SK-N-MC (cell line): ENCODE measurements at regions not wholly inside any gene's neighbourhood (a gene's known extent, or its start where the extent isn't known, plus 50 kb on each side); places are given as distances from the start of the nearest gene placed in this dataset.

ENCODE experiments used
- DNase-seq: peaks from one replicate; pipeline ENCODE4 v3.0.0-alpha.2; 2011; ENCODE audit warnings: low read depth, low spot score
- H3K27ac ChIP-seq: fragments of 200-600 bp; sonication (generic); 2 replicates; pipeline ENCODE4 v1.5.1; 2016; ENCODE audit warnings: mixed run types
- H3K36me3 ChIP-seq: fragments of 200-600 bp; sonication (generic); 2 replicates; pipeline ENCODE4 v1.6.1; 2017; ENCODE audit warnings: antibody characterized with exemption, low read length, mixed read lengths; ENCODE audit not compliant: insufficient read depth
- H3K4me3 ChIP-seq: fragments of 200-600 bp; sonication (generic); 2 replicates; pipeline ENCODE4 v1.5.1; 2016
- H3K9ac ChIP-seq: fragments of 200-600 bp; sonication (generic); 2 replicates; pipeline ENCODE4 v1.8.0; 2017; ENCODE audit warnings: mixed run types, mixed read lengths; ENCODE audit not compliant: insufficient read length
- H3K9me3 ChIP-seq: fragments of 200-600 bp; sonication (generic); 2 replicates; pipeline ENCODE4 v1.6.1; 2017; ENCODE audit warnings: low read depth, mild to moderate bottlenecking, antibody characterized with exemption, low read length, moderate library complexity, mixed read lengths
- EZH2 ChIP-seq: fragments of 200-600 bp; sonication (generic); IDR thresholded peaks from one replicate; pipeline ENCODE4 v1.6.1; 2017; ENCODE audit warnings: antibody characterized with exemption
- FOXP2 ChIP-seq: optimal IDR thresholded peaks from 2 replicates; pipeline ENCODE3; 2011; ENCODE audit warnings: mild to moderate bottlenecking, moderate library complexity; ENCODE audit not compliant: insufficient read depth; ENCODE audit errors: extremely low read length, control extremely low read depth
- POLR2AphosphoS5 ChIP-seq: IDR thresholded peaks from 2 replicates; pipeline ENCODE4 v1.6.1; 2012; ENCODE audit warnings: mild to moderate bottlenecking, low read depth, low read length, borderline replicate concordance

DNA sequence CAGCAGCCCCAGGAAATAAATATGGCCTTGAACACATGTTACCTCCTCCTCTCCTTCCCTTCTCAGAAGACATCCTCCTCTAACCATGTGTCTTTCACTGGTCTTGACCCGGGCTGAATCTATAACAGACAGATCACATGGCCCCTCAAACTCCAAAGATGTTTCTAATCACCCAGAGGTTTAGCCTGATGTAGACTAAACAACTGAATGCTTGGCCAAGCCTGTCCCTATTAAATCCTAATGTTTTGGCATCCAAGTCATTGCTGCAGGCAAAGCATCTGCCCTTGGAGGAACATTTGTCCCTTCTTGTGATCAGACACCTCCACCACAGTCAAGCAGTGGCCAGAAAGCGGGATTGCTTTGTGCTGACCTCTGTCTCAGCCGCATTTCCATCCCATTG, 65.5 kb downstream of the ANKRD60 start:
- TF ChIP-seq POLR2AphosphoS5 (no peak), EZH2 (no peak), FOXP2 (no peak)
- no peak overlapping the region for H3K4me3 ChIP-seq
- H3K9me3 ChIP-seq, result no peaks in the 10 kb centered on the region
- no peaks in the 10 kb centered on the region for H3K36me3 ChIP-seq
- no peak for DNase-seq
- no peak overlapping the region for H3K27ac ChIP-seq
- no peak overlapping the region for H3K9ac ChIP-seq

DNA sequence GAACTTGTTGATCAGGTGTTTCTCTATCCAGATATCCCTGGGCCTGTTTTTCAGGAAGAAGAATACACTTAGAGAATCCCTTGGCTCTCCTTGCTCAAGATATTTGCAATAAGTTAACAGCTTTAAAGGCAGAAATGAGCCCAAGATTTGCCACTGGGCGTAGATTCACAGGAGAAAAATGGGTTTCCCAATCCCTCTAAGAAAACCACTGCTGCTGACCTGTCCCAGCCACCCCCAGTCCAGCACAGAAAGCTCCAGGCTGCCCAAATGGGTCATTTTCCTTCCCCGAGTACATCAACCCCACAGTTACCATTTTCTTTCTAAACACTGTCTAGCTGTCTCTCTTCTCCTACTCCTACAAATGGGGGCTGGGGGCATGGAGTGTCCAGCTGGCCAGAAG, 67.3 kb downstream of the ANKRD60 start:
- Histone ChIP-seq H3K27ac (no peak overlapping the region), H3K9ac (no peak overlapping the region), H3K4me3 (no peak overlapping the region), H3K36me3 (no peaks in the 10 kb centered on the region), H3K9me3 (no peaks in the 10 kb centered on the region)
- no peak for DNase-seq
- TF ChIP-seq POLR2AphosphoS5 (no peak), FOXP2 (no peak), EZH2 (no peak)

DNA sequence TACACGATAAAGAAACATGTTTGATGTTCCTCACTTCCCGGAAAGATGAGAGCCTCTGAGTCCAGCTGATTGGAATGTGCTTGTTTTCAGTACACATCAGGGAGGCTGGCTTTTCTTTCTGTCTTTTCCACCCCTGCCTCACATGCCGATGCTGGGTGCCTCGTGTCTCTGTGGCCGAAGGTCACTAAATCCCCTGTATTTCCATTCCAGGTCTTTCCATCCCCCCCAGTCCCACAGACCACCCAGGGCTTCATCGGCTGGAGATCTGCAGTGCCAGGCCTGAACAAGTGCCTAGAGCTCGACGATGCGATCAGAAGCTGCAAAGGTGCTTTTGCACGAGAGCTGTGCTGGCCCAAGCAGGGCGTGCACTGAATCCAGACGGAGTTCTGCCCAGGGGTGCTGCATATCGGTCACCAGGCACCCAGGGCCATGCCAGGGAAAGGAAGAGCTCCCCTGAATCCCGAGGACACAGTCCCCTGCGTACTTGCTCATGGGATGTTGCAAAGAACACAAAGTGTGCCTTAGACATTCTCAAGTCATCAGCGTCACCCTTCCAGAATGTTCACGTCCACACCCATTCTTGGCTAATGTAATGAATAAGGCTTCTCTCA, 67.9 kb downstream of the ANKRD60 start:
- no peak for TF ChIP-seq POLR2AphosphoS5
- no peak for TF ChIP-seq FOXP2
- no peak for TF ChIP-seq EZH2
- Histone ChIP-seq H3K36me3 (no peaks in the 10 kb centered on the region), H3K27ac (no peak overlapping the region), H3K4me3 (no peak overlapping the region), H3K9me3 (no peaks in the 10 kb centered on the region), H3K9ac (no peak overlapping the region)
- DNase-seq, result no peak

DNA sequence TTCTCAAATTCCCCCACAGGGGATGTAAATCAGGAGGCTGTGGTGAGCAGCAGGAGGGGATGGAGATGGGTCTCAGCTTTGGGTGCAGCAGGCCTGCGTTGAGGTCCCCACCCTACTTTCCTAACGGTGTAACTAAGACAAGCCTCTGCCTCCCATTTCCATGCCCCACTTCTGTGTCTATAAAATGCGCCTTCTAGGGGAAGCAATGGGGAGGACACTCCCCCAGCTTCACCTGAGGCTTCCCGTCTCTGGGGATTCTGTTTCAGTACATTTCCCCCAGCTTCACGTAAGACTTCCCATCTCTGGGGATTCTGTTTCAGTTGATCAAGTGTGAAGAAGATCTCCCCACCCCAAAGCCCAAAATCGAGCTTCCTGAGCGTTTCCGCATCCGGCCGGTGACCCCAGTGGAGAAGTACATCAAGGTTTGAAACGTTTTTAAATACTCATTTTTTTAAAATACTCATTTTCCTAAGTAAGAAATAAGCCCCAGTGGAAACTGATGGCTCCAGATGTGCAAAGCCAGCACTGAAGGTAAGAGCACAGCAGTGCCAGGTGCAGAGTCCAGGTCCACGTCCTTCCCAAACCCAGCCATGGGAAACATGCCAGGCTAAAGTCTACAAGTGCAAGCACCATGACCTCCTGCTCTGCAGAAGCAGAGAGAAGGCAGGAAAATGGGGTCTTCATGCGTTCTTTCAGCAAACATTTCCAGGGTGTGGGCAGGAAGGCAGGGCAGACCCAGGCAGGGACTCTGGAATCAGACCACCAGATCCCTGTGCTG, 73.1 kb downstream of the ANKRD60 start:
- H3K9me3 ChIP-seq, result no peaks in the 10 kb centered on the region

DNA sequence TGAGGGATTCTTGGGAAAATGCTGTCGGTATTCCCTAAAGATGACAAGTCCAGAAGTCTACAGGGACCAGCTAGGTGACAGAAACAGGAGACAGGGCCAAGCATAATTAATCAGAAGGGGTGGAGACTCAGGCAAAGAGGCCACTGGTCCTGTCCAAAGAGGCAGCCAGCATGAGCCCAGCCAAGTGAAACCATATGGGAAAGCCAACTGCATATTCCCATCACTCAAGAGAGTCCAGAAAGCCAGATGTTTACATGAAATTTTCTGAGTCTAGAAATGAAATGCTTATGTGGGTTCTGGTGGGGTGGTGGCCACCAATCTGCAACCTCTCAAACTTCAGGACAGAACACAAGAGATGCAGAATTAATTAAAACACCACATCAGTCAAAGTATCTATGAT, 74.3 kb downstream of the ANKRD60 start:
- Histone ChIP-seq H3K9me3 (no peaks in the 10 kb centered on the region), H3K4me3 (no peak overlapping the region), H3K36me3 (no peaks in the 10 kb centered on the region), H3K27ac (no peak overlapping the region), H3K9ac (no peak overlapping the region)
- DNase-seq, result no peak
- TF ChIP-seq FOXP2 (no peak), EZH2 (no peak), POLR2AphosphoS5 (no peak)

More for the DNA sequence above, 73.1 kb downstream of the ANKRD60 start:
- Histone ChIP-seq H3K27ac (no peak overlapping the region), H3K9ac (no peak overlapping the region), H3K4me3 (no peak overlapping the region), H3K36me3 (no peaks in the 10 kb centered on the region)
- no peak for DNase-seq
- TF ChIP-seq EZH2 (no peak), POLR2AphosphoS5 (no peak), FOXP2 (no peak)

DNA sequence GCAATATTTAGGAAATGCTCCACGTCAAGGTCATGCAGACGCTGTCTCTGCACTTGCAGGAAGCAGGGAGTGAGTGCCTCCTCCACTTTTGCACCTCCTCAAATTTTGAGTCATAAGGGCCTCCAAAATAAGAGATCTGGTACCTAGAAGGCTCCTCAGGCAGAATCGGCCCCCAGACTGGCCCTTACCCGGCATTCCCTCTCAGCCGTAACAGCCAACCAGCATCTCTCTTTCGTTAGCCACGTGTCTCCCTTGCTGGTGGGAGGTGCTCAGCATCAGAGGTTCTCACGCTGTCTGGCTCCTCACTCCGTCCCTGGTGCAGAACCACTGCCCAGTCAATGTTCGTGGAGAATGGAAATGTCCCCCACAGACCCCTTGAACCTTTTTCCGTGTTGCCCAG, 75.3 kb downstream of the ANKRD60 start:
- Histone ChIP-seq H3K9ac (no peak overlapping the region), H3K4me3 (no peak overlapping the region), H3K36me3 (no peaks in the 10 kb centered on the region), H3K9me3 (no peaks in the 10 kb centered on the region), H3K27ac (no peak overlapping the region)
- no peak for TF ChIP-seq POLR2AphosphoS5
- TF ChIP-seq FOXP2, result no peak
- TF ChIP-seq EZH2, result no peak
- DNase-seq, result no peak

DNA sequence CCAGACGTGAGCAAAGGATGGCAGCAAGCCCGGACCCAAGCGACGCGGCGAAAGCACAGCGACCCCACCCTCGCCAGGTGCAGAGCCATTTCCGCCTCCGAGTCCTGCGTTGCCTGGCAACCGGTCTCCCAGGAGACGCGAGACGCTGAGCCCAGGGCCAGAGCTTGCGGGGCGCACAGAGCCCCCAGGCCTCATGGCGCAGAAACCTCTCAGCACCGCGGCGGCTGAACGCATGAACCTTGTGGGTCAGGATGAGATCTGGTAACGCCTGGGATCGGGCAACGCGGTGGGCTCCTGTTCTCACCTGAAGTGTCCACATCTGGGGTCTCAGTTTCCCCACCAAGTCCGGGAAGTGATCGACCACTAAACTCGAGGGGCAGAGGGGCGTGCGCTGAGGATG, 77.7 kb downstream of the ANKRD60 start:
- no peak for DNase-seq
- Histone ChIP-seq H3K9ac (no peak overlapping the region), H3K4me3 (no peak overlapping the region), H3K36me3 (no peaks in the 10 kb centered on the region), H3K9me3 (no peaks in the 10 kb centered on the region), H3K27ac (no peak overlapping the region)
- TF ChIP-seq POLR2AphosphoS5, result no peak
- no peak for TF ChIP-seq FOXP2
- no peak for TF ChIP-seq EZH2

DNA sequence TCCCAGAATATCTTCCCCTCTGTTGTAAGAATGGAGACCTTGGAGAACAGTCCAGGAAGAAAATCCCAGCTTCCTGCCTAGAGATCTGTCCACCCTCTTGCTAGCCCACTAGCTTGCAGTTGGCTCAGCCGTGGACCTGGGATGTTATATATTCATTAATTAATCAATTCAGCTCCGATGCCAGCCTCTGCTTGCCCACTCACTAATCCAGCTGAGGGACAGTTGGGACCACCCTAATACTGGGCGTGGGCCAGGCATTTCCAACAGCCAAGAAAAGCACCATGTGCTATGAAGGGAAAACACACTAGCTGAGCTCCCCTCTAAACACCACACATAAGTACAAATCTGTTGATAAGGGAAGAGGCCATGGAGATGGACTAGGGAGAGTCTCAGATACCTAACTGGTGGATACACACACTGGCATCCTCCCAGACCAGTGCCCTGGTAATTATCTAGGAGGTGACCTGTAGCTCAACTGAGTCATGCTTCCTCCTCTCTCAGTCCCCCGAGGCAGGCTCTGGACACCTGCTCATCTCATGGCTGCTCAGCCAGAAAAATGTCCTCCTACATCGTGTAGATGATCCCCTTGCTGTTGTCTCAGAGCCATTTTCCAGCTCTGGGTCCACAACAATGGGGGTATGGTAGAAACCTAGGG, 78.9 kb downstream of the ANKRD60 start:
- no peak for TF ChIP-seq EZH2
- no peak for TF ChIP-seq POLR2AphosphoS5
- Histone ChIP-seq H3K27ac (no peak overlapping the region), H3K4me3 (no peak overlapping the region), H3K9me3 (no peaks in the 10 kb centered on the region), H3K36me3 (no peaks in the 10 kb centered on the region), H3K9ac (no peak overlapping the region)
- no peak for DNase-seq

DNA sequence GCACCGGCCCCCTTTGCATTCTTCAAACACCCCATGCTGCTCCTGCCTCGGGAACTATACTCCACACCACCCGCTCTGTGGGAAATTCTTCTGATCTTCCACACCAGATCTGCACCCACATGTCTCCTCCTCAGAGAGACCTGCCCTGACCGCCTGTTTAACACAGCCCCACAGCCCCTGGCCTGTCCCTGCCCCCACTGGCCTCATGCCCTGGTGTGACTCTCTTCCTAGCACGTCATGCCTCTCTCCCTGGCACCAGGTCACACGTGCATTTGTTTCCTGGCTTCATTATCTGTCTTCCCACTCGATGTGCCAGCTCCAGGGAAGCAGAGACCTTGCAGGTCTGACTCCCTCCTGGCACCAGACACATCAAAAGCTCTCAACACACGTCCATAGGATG, 79.6 kb downstream of the ANKRD60 start:
- Histone ChIP-seq H3K36me3 (no peaks in the 10 kb centered on the region), H3K9ac (no peak overlapping the region), H3K9me3 (no peaks in the 10 kb centered on the region), H3K27ac (no peak overlapping the region), H3K4me3 (no peak overlapping the region)
- no peak for DNase-seq
- TF ChIP-seq EZH2 (no peak), FOXP2 (no peak), POLR2AphosphoS5 (no peak)
